Keratinocyte (primary cell): ENCODE measurements at regions not wholly inside any gene's neighbourhood (a gene's known extent, or its start where the extent isn't known, plus 50 kb on each side); places are given as distances from the start of the nearest gene placed in this dataset.

Experiments used
- DNase-seq: peaks from one replicate; pipeline ENCODE4 v3.0.0-alpha.2; 2011; ENCODE audit warnings: low read depth, missing footprints, low spot score
- FAIRE-seq: peaks from 2 replicates; lab custom pipeline; 2011; peaks lifted over from hg19 to GRCh38; lab: Jason Lieb, UNC
- H2AFZ ChIP-seq: 2 replicates; pipeline ENCODE4 v1.6.0; 2012; ENCODE audit warnings: low read length, control low read depth, inconsistent platforms; ENCODE audit not compliant: control insufficient read depth
- H3K27ac ChIP-seq: 2 replicates; pipeline ENCODE4 v1.5.1; 2011; ENCODE audit warnings: low read length; ENCODE audit not compliant: control insufficient read depth, insufficient read depth
- H3K27me3 ChIP-seq: 3 replicates; pipeline ENCODE4 v1.6.0; 2011; ENCODE audit warnings: low read length; ENCODE audit not compliant: control insufficient read depth, insufficient read depth; ENCODE audit errors: extremely low read depth
- H3K36me3 ChIP-seq, 2 experiments: 2 replicates in 1 of 2; 3 replicates in 1 of 2; pipeline ENCODE4 v1.5.1; 2011; ENCODE audit warnings: low read length in 2 of 2, mild to moderate bottlenecking in 1 of 2; ENCODE audit not compliant: control insufficient read depth in 2 of 2, insufficient read depth in 2 of 2; ENCODE audit errors: extremely low read depth in 1 of 2
- H3K4me1 ChIP-seq: 3 replicates; pipeline ENCODE4 v1.5.1; 2011; ENCODE audit warnings: low read length; ENCODE audit not compliant: control insufficient read depth, insufficient read depth; ENCODE audit errors: extremely low read depth
- H3K4me2 ChIP-seq: 3 replicates; pipeline ENCODE4 v1.6.0; 2011; ENCODE audit warnings: low read depth, low read length; ENCODE audit not compliant: control insufficient read depth, insufficient read depth; ENCODE audit errors: extremely low read depth
- H3K4me3 ChIP-seq, 3 experiments: fragments of 200-600 bp in 1 of 3; sonication (generic) in 1 of 3; 2 replicates in 2 of 3; 3 replicates in 1 of 3; pipeline ENCODE4 v1.5.1; 2011 to 2016; ENCODE audit warnings: low read length in 3 of 3, mild to moderate bottlenecking in 3 of 3, control low read depth in 2 of 3, inconsistent platforms in 1 of 3, low read depth in 1 of 3, mixed read lengths in 1 of 3, mixed run types in 1 of 3, moderate library complexity in 1 of 3; ENCODE audit not compliant: control insufficient read depth in 2 of 3, insufficient read depth in 2 of 3; ENCODE audit errors: extremely low read depth in 1 of 3
- H3K79me2 ChIP-seq: 2 replicates; pipeline ENCODE4 v1.6.0; 2012; ENCODE audit warnings: low read length; ENCODE audit not compliant: control insufficient read depth, insufficient read depth
- H3K9ac ChIP-seq: 3 replicates; pipeline ENCODE4 v1.6.0; 2011; ENCODE audit warnings: low read length; ENCODE audit not compliant: control insufficient read depth, insufficient read depth; ENCODE audit errors: extremely low read depth
- H3K9me1 ChIP-seq: 3 replicates; pipeline ENCODE4 v1.6.0; 2011; ENCODE audit warnings: low read length; ENCODE audit not compliant: control insufficient read depth, insufficient read depth; ENCODE audit errors: extremely low read depth
- H3K9me3 ChIP-seq: 2 replicates; pipeline ENCODE4 v1.5.1; 2012; ENCODE audit warnings: low read depth, low read length; ENCODE audit not compliant: control insufficient read depth
- H4K20me1 ChIP-seq: 3 replicates; pipeline ENCODE4 v1.6.0; 2011; ENCODE audit warnings: low read length; ENCODE audit not compliant: control insufficient read depth, insufficient read depth; ENCODE audit errors: extremely low read depth
- CTCF ChIP-seq, 3 experiments: IDR thresholded peaks in 1 of 3; conservative IDR thresholded peaks in 1 of 3; optimal IDR thresholded peaks in 1 of 3; 2 replicates in 2 of 3; 3 replicates in 1 of 3; pipeline versions ENCODE3 to v1.5.1; 2011; ENCODE audit warnings: low read length in 3 of 3, mild to moderate bottlenecking in 3 of 3, moderate library complexity in 2 of 3, control low read depth in 1 of 3, inconsistent platforms in 1 of 3; ENCODE audit not compliant: insufficient read depth in 2 of 3; ENCODE audit errors: extremely low read depth in 1 of 3
- EZH2 ChIP-seq: IDR thresholded peaks from one replicate; pipeline ENCODE4 v1.6.1; 2012; ENCODE audit warnings: inconsistent platforms, mild to moderate bottlenecking, low read length, moderate library complexity
- dilution Hi-C: fragments of 300-500 bp; cut with MboI; formaldehyde crosslinking; loops from one replicate; pipeline ENCODE4 v1.7.0; 2020; ENCODE audit warnings: low sequenced_read_pairs; ENCODE audit not compliant: extremely low pct_ligation_motif_present

- dilution Hi-C loops, result no loop called here
- Histone ChIP-seq H3K4me1 (no peaks in the 10 kb centered on the region), H3K4me2 (no peak overlapping the region), H3K9ac (no peak overlapping the region), H3K9me1 (no peaks in the 10 kb centered on the region), H3K36me3 (no peaks in the 10 kb centered on the region), H3K27me3 (peaks cover 9% of the 10 kb centered on the region), H4K20me1 (no peaks in the 10 kb centered on the region), H3K27ac (no peak overlapping the region), H3K4me3 (no peak overlapping the region), H3K79me2 (no peaks in the 10 kb centered on the region), H2AFZ (no peak overlapping the region), H3K9me3 (no peaks in the 10 kb centered on the region)
- no peak for FAIRE-seq
- no peak for DNase-seq
- TF ChIP-seq CTCF (optimal IDR thresholded peaks at IDR 0.05 in 1 of 3, IDR thresholded peaks at IDR 0.05 in 1 of 3, conservative IDR thresholded peaks at IDR 0.05 in 1 of 3; ENCODE audit: extremely low read depth in 1 of 3, insufficient read depth in 2 of 3, low read length in 3 of 3) (no peak), EZH2 (no peak)
Measured at GRCh38 chr18:24536834-24537233, 76.4 kb downstream of the HRH4 start.

- Histone ChIP-seq H3K36me3 (no peaks in the 10 kb centered on the region), H3K27ac (no peak overlapping the region), H3K79me2 (no peaks in the 10 kb centered on the region), H3K9ac (no peak overlapping the region), H3K27me3 (peaks cover 4% of the 10 kb centered on the region), H3K4me2 (no peak overlapping the region), H4K20me1 (no peaks in the 10 kb centered on the region), H3K4me1 (no peaks in the 10 kb centered on the region), H3K4me3 (no peak overlapping the region), H2AFZ (no peak overlapping the region), H3K9me3 (no peaks in the 10 kb centered on the region), H3K9me1 (no peaks in the 10 kb centered on the region)
- FAIRE-seq (no peak), DNase-seq (no peak)
- no peak for TF ChIP-seq CTCF (optimal IDR thresholded peaks at IDR 0.05 in 1 of 3, IDR thresholded peaks at IDR 0.05 in 1 of 3, conservative IDR thresholded peaks at IDR 0.05 in 1 of 3; ENCODE audit: extremely low read depth in 1 of 3, insufficient read depth in 2 of 3, low read length in 3 of 3)
- no peak for TF ChIP-seq EZH2
- dilution Hi-C loops, result no loop called here
Measured at GRCh38 chr18:24538414-24539264, 78.2 kb downstream of the HRH4 start.
